ENCODE measurements at regions not wholly inside any gene's neighbourhood (a gene's known extent, or its start where the extent isn't known, plus 50 kb on each side); places are given as distances from the start of the nearest gene placed in this dataset.
"Not testable (repeated sequence)": the region's sequence is repeated elsewhere in the genome, so short reads cannot be mapped to it uniquely, and the experiment has no call there.

DNA sequence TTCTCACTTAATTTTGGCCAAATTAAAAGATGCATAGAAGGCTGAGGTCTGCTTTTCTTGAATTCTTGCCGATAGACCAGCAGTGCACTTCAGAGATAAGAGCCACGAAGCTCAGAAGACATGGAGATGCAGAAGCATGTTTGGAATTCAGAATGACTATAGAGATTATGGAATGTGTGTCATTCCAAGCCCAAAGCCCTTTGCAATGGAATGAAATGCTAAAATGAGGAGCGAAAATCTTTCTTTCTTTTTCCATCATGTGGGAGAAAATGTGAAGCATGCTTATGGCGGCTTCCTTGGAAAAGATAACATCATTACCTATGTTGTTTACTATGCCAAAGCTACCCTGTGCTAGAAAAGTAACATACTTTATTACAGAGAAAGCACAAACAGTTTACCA lies 257.0 kb upstream of the RNF32 start:
- no peak for DNase-seq (ENCODE audit: low read depth)
- H3K4me3 ChIP-seq (ENCODE audit: low read depth, low read length) = no peak overlapping the region
- TF ChIP-seq, protein P1, sequence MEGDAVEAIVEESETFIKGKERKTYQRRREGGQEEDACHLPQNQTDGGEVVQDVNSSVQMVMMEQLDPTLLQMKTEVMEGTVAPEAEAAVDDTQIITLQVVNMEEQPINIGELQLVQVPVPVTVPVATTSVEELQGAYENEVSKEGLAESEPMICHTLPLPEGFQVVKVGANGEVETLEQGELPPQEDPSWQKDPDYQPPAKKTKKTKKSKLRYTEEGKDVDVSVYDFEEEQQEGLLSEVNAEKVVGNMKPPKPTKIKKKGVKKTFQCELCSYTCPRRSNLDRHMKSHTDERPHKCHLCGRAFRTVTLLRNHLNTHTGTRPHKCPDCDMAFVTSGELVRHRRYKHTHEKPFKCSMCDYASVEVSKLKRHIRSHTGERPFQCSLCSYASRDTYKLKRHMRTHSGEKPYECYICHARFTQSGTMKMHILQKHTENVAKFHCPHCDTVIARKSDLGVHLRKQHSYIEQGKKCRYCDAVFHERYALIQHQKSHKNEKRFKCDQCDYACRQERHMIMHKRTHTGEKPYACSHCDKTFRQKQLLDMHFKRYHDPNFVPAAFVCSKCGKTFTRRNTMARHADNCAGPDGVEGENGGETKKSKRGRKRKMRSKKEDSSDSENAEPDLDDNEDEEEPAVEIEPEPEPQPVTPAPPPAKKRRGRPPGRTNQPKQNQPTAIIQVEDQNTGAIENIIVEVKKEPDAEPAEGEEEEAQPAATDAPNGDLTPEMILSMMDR (IDR thresholded peaks at IDR 0.05; ENCODE audit: control insufficient read depth, extremely low read depth, insufficient read depth) = no peak

GRCh38 chr7:156380261-156380660 lies 260.3 kb upstream of the RNF32 start:
- TF ChIP-seq, protein P1 (IDR thresholded peaks at IDR 0.05; ENCODE audit: control insufficient read depth, extremely low read depth, insufficient read depth) = no peak
- DNase-seq (ENCODE audit: low read depth) = no peak
- no peak overlapping the region for H3K4me3 ChIP-seq (ENCODE audit: low read depth, low read length)

GRCh38 chr7:156379324-156380070 lies 261.1 kb upstream of the RNF32 start:
- no peak overlapping the region for H3K4me3 ChIP-seq (ENCODE audit: low read depth, low read length)
- TF ChIP-seq, protein P1 (IDR thresholded peaks at IDR 0.05; ENCODE audit: control insufficient read depth, extremely low read depth, insufficient read depth) = no peak
- DNase-seq (ENCODE audit: low read depth) = no peak

DNA sequence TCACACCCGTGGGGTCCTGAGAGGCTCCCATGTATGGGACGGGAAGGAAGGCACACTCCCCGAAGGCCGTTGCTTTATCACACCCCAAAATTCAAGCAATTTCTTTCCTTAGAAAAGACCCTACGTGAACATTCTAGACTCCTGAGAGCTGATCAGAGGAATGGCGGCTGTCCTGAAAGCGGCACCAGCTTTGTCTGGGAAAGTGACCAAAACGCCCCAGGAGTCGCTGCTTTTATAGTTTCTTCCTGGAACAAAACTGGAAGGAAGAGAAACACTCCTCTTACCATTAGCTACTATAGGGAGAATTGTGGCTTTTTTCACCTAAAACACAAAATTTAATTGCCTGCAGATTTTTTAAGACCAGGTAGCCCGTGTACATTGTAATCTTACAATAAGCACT lies 261.8 kb upstream of the RNF32 start:
- no peak overlapping the region for H3K4me3 ChIP-seq (ENCODE audit: low read depth, low read length)
- peak; percentile 23 for DNase-seq (ENCODE audit: low read depth)
- TF ChIP-seq, protein P1 (IDR thresholded peaks at IDR 0.05; ENCODE audit: control insufficient read depth, extremely low read depth, insufficient read depth) = no peak

DNA sequence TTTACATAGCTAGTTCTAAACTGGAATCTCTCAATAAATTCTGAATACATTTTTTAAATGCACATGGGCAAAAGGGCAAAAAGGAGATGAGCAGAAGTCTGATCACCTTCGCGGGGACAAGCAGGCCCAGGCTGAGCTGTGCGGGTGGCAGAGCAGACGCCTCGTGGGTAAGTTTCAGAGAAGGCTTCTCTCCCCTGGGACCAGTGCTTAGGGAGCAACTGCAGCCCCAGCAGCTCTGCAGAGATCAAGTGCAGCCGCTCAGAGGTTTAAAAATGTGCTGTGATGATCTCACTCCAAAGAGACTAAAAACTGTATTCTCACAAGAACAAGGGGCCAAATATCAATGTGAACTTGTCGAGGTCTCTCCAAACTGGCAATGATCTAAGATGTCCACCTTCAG lies 264.3 kb upstream of the RNF32 start:
- TF ChIP-seq, protein P1 (IDR thresholded peaks at IDR 0.05; ENCODE audit: control insufficient read depth, extremely low read depth, insufficient read depth) = no peak
- H3K4me3 ChIP-seq (ENCODE audit: low read depth, low read length) = no peak overlapping the region
- DNase-seq (ENCODE audit: low read depth) = no peak

- H3K4me3 ChIP-seq (ENCODE audit: low read depth, low read length) = no peak overlapping the region
- no peak for DNase-seq (ENCODE audit: low read depth)
Measured at GRCh38 chr7:156374335-156374734, 266.2 kb upstream of the RNF32 start.

DNA sequence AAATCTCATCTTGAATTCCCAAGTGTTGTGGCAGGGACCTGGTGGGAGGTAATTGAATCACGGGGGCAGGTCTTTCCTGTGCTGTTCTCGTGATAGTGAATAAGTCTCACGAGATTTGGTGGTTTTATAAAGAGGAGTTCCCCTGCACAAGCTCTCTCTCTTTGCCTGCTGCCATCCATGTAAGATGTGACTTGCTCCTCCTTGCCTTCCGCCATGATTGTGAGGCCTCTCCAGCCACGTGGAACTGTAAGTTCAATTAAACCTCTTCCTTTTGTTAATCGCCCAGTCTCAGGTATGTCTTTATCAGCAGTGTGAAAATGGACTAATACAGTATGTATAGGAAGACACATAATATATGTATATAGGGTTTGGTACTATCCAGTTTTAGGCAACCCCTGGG lies 270.6 kb upstream of the RNF32 start:
- not testable (repeated sequence) for H3K4me3 ChIP-seq (ENCODE audit: low read depth, low read length); DNase-seq (ENCODE audit: low read depth)

More at GRCh38 chr7:156374335-156374734, 266.2 kb upstream of the RNF32 start:
- TF ChIP-seq, protein P1 (IDR thresholded peaks at IDR 0.05; ENCODE audit: control insufficient read depth, extremely low read depth, insufficient read depth) = no peak

Data from LNCaP clone FGC (cell line).